ENCODE measurements at regions not wholly inside any gene's neighbourhood (a gene's known extent, or its start where the extent isn't known, plus 50 kb on each side); places are given as distances from the start of the nearest gene placed in this dataset.

- intact Hi-C loops (cut with DNase I) = no loop called here
- peaks cover 0 to 5% of the 10 kb centered on the region in 2 donors for H3K4me1 ChIP-seq
- no peak for TF ChIP-seq CTCF (IDR thresholded peaks at IDR 0.05)
- DNase-seq (no peak), ATAC-seq (no peak)
- H3K36me3 ChIP-seq = no peaks in the 10 kb centered on the region
- peaks cover 21 to 100% of the 10 kb centered on the region in 2 donors for H3K27me3 ChIP-seq
- no peaks in the 10 kb centered on the region for H3K9me3 ChIP-seq
- H3K4me3 ChIP-seq = no peak overlapping the region
- H3K27ac ChIP-seq = no peak overlapping the region
These were observed 87.2 kb downstream of the MICALL2 start for GRCh38 chr7:1372063-1372462.

GRCh38 chr7:1372671-1373379, 86.4 kb downstream of the MICALL2 start:
- ATAC-seq (no peak), DNase-seq (peak in 1 of 4 donors; percentile 29)
- TF ChIP-seq CTCF (IDR thresholded peaks at IDR 0.05) = no peak
- Histone ChIP-seq H3K36me3 (no peaks in the 10 kb centered on the region), H3K27me3 (peaks cover 20 to 100% of the 10 kb centered on the region in 2 donors), H3K4me1 (peaks cover 0 to 5% of the 10 kb centered on the region in 2 donors), H3K4me3 (no peak overlapping the region), H3K27ac (no peak overlapping the region), H3K9me3 (no peaks in the 10 kb centered on the region)
- intact Hi-C loops (cut with DNase I) = no loop called here

- Histone ChIP-seq H3K4me1 (no peaks in the 10 kb centered on the region), H3K36me3 (no peaks in the 10 kb centered on the region), H3K27ac (no peak overlapping the region), H3K4me3 (no peak overlapping the region), H3K27me3 (peaks cover 0 to 99% of the 10 kb centered on the region in 2 donors), H3K9me3 (no peaks in the 10 kb centered on the region)
- no peak for TF ChIP-seq CTCF (IDR thresholded peaks at IDR 0.05)
- ATAC-seq (no peak), DNase-seq (peak in 1 of 4 donors; percentile 55)
- intact Hi-C loops (cut with DNase I) = no loop called here
These were observed 82.0 kb downstream of the MICALL2 start for GRCh38 chr7:1377111-1377909.

GRCh38 chr7:1378610-1379601, 80.4 kb downstream of the MICALL2 start:
- ATAC-seq (no peak), DNase-seq (no peak)
- Histone ChIP-seq H3K27ac (no peak overlapping the region), H3K4me3 (no peak overlapping the region), H3K9me3 (no peaks in the 10 kb centered on the region), H3K4me1 (no peaks in the 10 kb centered on the region), H3K27me3 (peaks cover 0 to 99% of the 10 kb centered on the region in 2 donors), H3K36me3 (no peaks in the 10 kb centered on the region)
- no peak for TF ChIP-seq CTCF (IDR thresholded peaks at IDR 0.05)
- intact Hi-C loops (cut with DNase I) = no loop called here
